Activated CD8-positive, alpha-beta T cell treated with anti-CD3 and anti-CD28 coated beads for 36 hours (primary cell): ENCODE measurements at regions not wholly inside any gene's neighbourhood (a gene's known extent, or its start where the extent isn't known, plus 50 kb on each side); places are given as distances from the start of the nearest gene placed in this dataset.

Source experiments
- ATAC-seq: fragments of 200-7000 bp; cut with Tn5 transposase; one replicate; pipeline ENCODE4 v1.10.0; 2021; ENCODE audit warnings: mild to moderate bottlenecking, moderate library complexity
- CTCF ChIA-PET: fragments of 350-600 bp; sonication (Branson Sonifier 250); formaldehyde crosslinking; loops from one replicate; lab custom pipeline; 2021; ENCODE audit warnings: antibody characterized with exemption; lab: Charles Lee
- POLR2A ChIA-PET: fragments of 350-600 bp; sonication (Branson Sonifier 250); formaldehyde crosslinking; loops from one replicate; lab custom pipeline; 2021; ENCODE audit warnings: antibody characterized with exemption; lab: Charles Lee
- DNase-seq: peaks from one replicate; pipeline ENCODE4 v3.0.0-alpha.2; 2020
- H3K27ac Mint-ChIP-seq: one replicate; pipeline ENCODE4 v1.8.0; 2021; ENCODE audit warnings: mild to moderate bottlenecking, mixed read lengths
- H3K27me3 Mint-ChIP-seq: one replicate; pipeline ENCODE4 v1.8.0; 2021; ENCODE audit warnings: mixed read lengths
- H3K36me3 Mint-ChIP-seq: one replicate; pipeline ENCODE4 v1.8.0; 2021; ENCODE audit warnings: low read depth, mixed read lengths
- H3K4me1 Mint-ChIP-seq: one replicate; pipeline ENCODE4 v1.8.0; 2021; ENCODE audit warnings: low read depth, mixed read lengths
- H3K4me3 Mint-ChIP-seq: one replicate; pipeline ENCODE4 v1.8.0; 2021; ENCODE audit warnings: mild to moderate bottlenecking, moderate library complexity, mixed read lengths
- H3K9me3 Mint-ChIP-seq: one replicate; pipeline ENCODE4 v1.8.0; 2021; ENCODE audit warnings: mixed read lengths
- intact Hi-C: fragments of 100-400 bp; cut with micrococcal nuclease; formaldehyde crosslinking; loops from one replicate; pipeline ENCODE4 v1.10.0; 2022
- TF ChIP-seq, protein P1 (sequence below): fragments of 200-600 bp; IDR thresholded peaks from one replicate; pipeline ENCODE4 v1.8.0; 2022; ENCODE audit warnings: antibody characterized with exemption, mild to moderate bottlenecking

DNA sequence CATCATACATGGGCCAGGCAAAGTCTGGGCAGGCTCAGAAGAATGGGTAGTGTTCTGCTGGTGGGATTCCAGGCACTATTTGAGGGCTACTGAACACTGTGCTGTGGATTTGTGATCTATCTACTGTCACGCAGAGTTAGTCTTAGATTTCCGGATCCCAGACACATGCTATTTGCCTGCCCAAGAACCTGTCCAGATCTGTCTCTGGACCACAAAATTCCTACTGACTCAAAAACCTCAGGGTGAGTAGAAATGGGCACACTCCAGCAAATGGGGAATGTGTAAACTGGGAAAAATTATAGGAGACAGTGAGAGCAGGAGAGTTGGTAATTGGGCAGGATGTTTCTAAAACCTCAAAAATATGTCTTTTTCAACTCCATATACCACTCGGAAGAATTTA, 129.9 kb downstream of the GALC start:
- ChIA-PET CTCF (interaction anchor here (1.0 kb wide), 1 partner anchor 58 kb away, joined by 3 read pairs; no protein-coding TSS in a partner anchor), POLR2A (no interaction called here)
- H3K36me3 Mint-ChIP-seq: no peaks in the 10 kb centered on the region
- ATAC-seq (no peak), DNase-seq (no peak)
- no peaks in the 10 kb centered on the region for H3K27me3 Mint-ChIP-seq
- H3K4me1 Mint-ChIP-seq: no peaks in the 10 kb centered on the region
- no peak overlapping the region for H3K27ac Mint-ChIP-seq
- H3K9me3 Mint-ChIP-seq: peaks cover 4% of the 10 kb centered on the region
- no peak overlapping the region for H3K4me3 Mint-ChIP-seq
- TF ChIP-seq, protein P1, sequence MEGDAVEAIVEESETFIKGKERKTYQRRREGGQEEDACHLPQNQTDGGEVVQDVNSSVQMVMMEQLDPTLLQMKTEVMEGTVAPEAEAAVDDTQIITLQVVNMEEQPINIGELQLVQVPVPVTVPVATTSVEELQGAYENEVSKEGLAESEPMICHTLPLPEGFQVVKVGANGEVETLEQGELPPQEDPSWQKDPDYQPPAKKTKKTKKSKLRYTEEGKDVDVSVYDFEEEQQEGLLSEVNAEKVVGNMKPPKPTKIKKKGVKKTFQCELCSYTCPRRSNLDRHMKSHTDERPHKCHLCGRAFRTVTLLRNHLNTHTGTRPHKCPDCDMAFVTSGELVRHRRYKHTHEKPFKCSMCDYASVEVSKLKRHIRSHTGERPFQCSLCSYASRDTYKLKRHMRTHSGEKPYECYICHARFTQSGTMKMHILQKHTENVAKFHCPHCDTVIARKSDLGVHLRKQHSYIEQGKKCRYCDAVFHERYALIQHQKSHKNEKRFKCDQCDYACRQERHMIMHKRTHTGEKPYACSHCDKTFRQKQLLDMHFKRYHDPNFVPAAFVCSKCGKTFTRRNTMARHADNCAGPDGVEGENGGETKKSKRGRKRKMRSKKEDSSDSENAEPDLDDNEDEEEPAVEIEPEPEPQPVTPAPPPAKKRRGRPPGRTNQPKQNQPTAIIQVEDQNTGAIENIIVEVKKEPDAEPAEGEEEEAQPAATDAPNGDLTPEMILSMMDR: no peak
- intact Hi-C loops: no loop called here

DNA sequence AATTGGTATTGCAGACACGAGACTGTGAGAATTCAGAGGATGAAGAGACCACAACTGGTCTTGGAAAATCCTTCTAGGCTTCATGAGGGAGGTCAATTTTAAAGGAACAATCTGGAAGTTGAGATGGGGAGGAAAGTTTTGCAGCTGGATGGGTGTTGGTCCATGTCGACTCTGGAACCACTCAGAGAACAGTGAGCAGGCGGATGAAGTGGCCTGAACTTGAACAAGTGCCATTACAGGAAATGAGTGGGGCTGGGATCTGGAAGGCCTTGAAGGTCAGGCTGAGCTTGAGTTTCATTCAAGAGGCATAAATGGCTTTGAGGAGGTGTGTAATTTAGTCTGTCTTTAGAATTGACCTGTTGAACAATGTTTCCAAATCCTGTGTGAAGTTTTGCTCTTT, 140.9 kb downstream of the GALC start:
- DNase-seq (no peak), ATAC-seq (no peak)
- no peak overlapping the region for H3K27ac Mint-ChIP-seq
- POLR2A ChIA-PET: no interaction called here
- TF ChIP-seq, protein P1: no peak
- CTCF ChIA-PET: no interaction called here
- no peaks in the 10 kb centered on the region for H3K9me3 Mint-ChIP-seq
- no peak overlapping the region for H3K4me3 Mint-ChIP-seq
- intact Hi-C loops: no loop called here
- H3K4me1 Mint-ChIP-seq: no peaks in the 10 kb centered on the region
- H3K36me3 Mint-ChIP-seq: no peaks in the 10 kb centered on the region
- peaks cover 10% of the 10 kb centered on the region for H3K27me3 Mint-ChIP-seq

DNA sequence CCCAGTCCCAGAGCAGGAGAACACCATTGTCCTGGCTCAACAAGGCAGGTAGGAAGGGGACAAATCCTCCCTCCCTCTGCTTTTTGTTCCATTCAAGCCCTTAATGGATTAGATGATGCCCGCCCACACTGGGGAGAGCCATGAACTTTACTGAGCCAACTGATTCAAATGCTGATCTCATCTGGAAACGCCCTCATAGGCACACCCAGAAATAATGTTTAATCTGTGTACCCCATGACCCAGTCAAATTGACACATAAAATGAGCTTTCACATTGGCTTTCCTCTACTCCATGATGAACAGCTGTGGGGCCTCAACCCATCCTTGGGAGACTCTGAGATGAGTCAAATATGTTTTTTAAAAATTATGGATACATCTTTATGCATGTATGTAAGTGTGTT, 141.8 kb downstream of the GALC start:
- ChIA-PET CTCF (no interaction called here), POLR2A (no interaction called here)

DNA sequence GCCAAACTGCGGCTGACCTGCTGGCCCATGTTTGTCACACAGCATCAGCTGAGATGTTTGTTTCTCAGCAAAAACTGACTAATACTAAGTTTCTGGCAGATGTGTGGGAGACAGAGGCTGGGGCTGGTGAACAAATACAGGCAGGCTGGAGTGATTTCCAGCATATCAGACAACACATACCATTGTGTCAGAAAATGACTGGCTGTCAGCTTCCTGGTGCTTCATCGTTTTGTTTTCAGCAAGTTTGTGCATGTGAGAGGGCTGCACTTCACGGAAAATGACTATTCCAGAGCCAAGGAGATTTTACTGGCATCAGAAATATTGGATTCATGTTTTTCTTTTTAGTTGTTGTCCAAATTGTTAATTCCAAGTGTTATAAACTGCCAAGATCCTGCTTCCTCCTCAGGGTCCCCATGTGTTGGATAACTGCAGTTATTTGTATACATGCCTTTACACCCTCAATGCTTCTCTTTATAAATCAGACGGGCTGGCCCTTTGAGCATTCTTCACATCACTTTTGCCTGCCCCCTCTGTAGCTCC, 145.7 kb downstream of the GALC start:
- ATAC-seq: no peak
- no peaks in the 10 kb centered on the region for H3K9me3 Mint-ChIP-seq
- TF ChIP-seq, protein P1: no peak
- no peak for DNase-seq
- no peak overlapping the region for H3K4me3 Mint-ChIP-seq
- POLR2A ChIA-PET: interaction anchor here (0.6 kb wide), 1 partner anchor 42 kb away, joined by 4 read pairs; no protein-coding TSS in a partner anchor
- no peaks in the 10 kb centered on the region for H3K4me1 Mint-ChIP-seq
- peaks cover 9% of the 10 kb centered on the region for H3K27me3 Mint-ChIP-seq
- intact Hi-C loops: no loop called here
- H3K27ac Mint-ChIP-seq: no peak overlapping the region
- no peaks in the 10 kb centered on the region for H3K36me3 Mint-ChIP-seq
- CTCF ChIA-PET: interaction anchor here (1.2 kb wide), 1 partner anchor 52 kb away, joined by 4 read pairs; no protein-coding TSS in a partner anchor

More for the DNA sequence above, 141.8 kb downstream of the GALC start:
- ATAC-seq: no peak
- H3K27me3 Mint-ChIP-seq: peaks cover 10% of the 10 kb centered on the region
- no peak overlapping the region for H3K27ac Mint-ChIP-seq
- intact Hi-C loops: no loop called here
- no peaks in the 10 kb centered on the region for H3K36me3 Mint-ChIP-seq
- DNase-seq: no peak
- H3K4me3 Mint-ChIP-seq: no peak overlapping the region
- H3K9me3 Mint-ChIP-seq: no peaks in the 10 kb centered on the region
- TF ChIP-seq, protein P1: no peak
- no peaks in the 10 kb centered on the region for H3K4me1 Mint-ChIP-seq

DNA sequence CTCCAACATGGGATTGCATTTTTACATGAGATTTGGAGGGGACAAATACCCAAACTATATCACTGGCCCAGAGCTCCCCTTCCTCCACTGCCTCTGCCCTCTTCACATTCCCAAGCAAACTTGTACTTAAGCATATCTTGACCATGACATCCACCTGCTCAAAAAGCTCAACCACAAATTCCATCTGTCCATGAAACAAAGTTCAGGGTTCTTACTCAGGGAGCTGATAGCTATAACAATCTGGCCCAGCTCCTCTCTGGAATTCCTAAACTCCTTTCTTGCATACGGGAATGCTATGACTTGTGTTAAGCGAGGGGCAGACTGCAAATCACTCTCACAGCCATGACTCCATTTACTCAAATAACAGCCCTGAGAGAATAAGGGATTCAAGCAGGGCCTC, 152.1 kb downstream of the GALC start:
- intact Hi-C loops: no loop called here
- ATAC-seq (no peak), DNase-seq (no peak)
- TF ChIP-seq, protein P1: no peak
- POLR2A ChIA-PET: no interaction called here
- no peak overlapping the region for H3K27ac Mint-ChIP-seq
- H3K9me3 Mint-ChIP-seq: no peaks in the 10 kb centered on the region
- H3K36me3 Mint-ChIP-seq: no peaks in the 10 kb centered on the region
- CTCF ChIA-PET: interaction anchor here (0.6 kb wide), 1 partner anchor 292 kb away, joined by 3 read pairs; no protein-coding TSS in a partner anchor
- peaks cover 5% of the 10 kb centered on the region for H3K27me3 Mint-ChIP-seq
- no peak overlapping the region for H3K4me3 Mint-ChIP-seq
- H3K4me1 Mint-ChIP-seq: no peaks in the 10 kb centered on the region
